ENCODE measurements at regions not wholly inside any gene's neighbourhood (a gene's known extent, or its start where the extent isn't known, plus 50 kb on each side); places are given as distances from the start of the nearest gene placed in this dataset.
A peak's percentile ranks its signal among the peaks of the same experiment; 100 is the strongest.

- no peak for DNase-seq (ENCODE audit: low read depth)
Observed at GRCh38 chr13:40077396-40078027, 422.1 kb downstream of the COG6 start.

- no peak for DNase-seq (ENCODE audit: low read depth)
Observed at GRCh38 chr13:40079721-40080120, 424.3 kb downstream of the COG6 start.

- no peak for DNase-seq (ENCODE audit: low read depth)
Observed at GRCh38 chr13:40080676-40081075, 425.2 kb downstream of the COG6 start.

GRCh38 chr13:40082639-40083038, 427.2 kb downstream of the COG6 start:
- DNase-seq (ENCODE audit: low read depth): no peak

- no peak for DNase-seq (ENCODE audit: low read depth)
Observed at GRCh38 chr13:40083841-40084240, 428.4 kb downstream of the COG6 start.

GRCh38 chr13:40084934-40085333, 429.5 kb downstream of the COG6 start:
- no peak for DNase-seq (ENCODE audit: low read depth)

- no peak for DNase-seq (ENCODE audit: low read depth)
Observed at GRCh38 chr13:40087091-40088002, 431.9 kb downstream of the COG6 start.

- no peak for DNase-seq (ENCODE audit: low read depth)
Observed at GRCh38 chr13:40094056-40094455, 438.6 kb downstream of the COG6 start.

GRCh38 chr13:40095695-40096356, 440.4 kb downstream of the COG6 start:
- no peak for DNase-seq (ENCODE audit: low read depth)

- DNase-seq (ENCODE audit: low read depth): no peak
Observed at GRCh38 chr13:40096357-40096901, 441.0 kb downstream of the COG6 start.

- no peak for DNase-seq (ENCODE audit: low read depth)
Observed at GRCh38 chr13:40098246-40098645, 442.8 kb downstream of the COG6 start.

- no peak for DNase-seq (ENCODE audit: low read depth)
Observed at GRCh38 chr13:40101708-40102359, 446.4 kb downstream of the COG6 start.

GRCh38 chr13:40102360-40102727, 446.9 kb downstream of the COG6 start:
- DNase-seq (ENCODE audit: low read depth): no peak

GRCh38 chr13:40102854-40103253, 447.4 kb downstream of the COG6 start:
- DNase-seq (ENCODE audit: low read depth): no peak

GRCh38 chr13:40103864-40104263, 448.4 kb downstream of the COG6 start:
- DNase-seq (ENCODE audit: low read depth): no peak

GRCh38 chr13:40105231-40105630, 449.8 kb downstream of the COG6 start:
- DNase-seq (ENCODE audit: low read depth): no peak

GRCh38 chr13:40109351-40109844, 453.9 kb downstream of the COG6 start:
- peak; percentile 69 for DNase-seq (ENCODE audit: low read depth)

GRCh38 chr13:40113643-40114304, 458.3 kb downstream of the COG6 start:
- no peak for DNase-seq (ENCODE audit: low read depth)

GRCh38 chr13:40114305-40114896, 458.9 kb downstream of the COG6 start:
- no peak for DNase-seq (ENCODE audit: low read depth)

GRCh38 chr13:40115426-40115825, 460.0 kb downstream of the COG6 start:
- no peak for DNase-seq (ENCODE audit: low read depth)

- no peak for DNase-seq (ENCODE audit: low read depth)
Observed at GRCh38 chr13:40116008-40116407, 460.5 kb downstream of the COG6 start.
